Testis (tissue), 2 donors: ENCODE measurements at regions not wholly inside any gene's neighbourhood (a gene's known extent, or its start where the extent isn't known, plus 50 kb on each side); places are given as distances from the start of the nearest gene placed in this dataset.

Experiments
- POLR2A ChIP-seq: fragments of 450-650 bp; IDR thresholded peaks from one replicate; pipeline ENCODE4 v1.6.1; 2017; ENCODE audit warnings: antibody characterized with exemption, mild to moderate bottlenecking, moderate library complexity
- TF ChIP-seq, protein P1 (sequence below), 3 experiments: fragments of 450-650 bp in 2 of 3; fragments of 200-600 bp in 1 of 3; sonication (generic) in 1 of 3; IDR thresholded peaks; one replicate each; pipeline ENCODE4 v1.5.1; 2016 to 2019; ENCODE audit warnings: antibody characterized with exemption in 3 of 3, mild to moderate bottlenecking in 2 of 3, moderate library complexity in 1 of 3

DNA sequence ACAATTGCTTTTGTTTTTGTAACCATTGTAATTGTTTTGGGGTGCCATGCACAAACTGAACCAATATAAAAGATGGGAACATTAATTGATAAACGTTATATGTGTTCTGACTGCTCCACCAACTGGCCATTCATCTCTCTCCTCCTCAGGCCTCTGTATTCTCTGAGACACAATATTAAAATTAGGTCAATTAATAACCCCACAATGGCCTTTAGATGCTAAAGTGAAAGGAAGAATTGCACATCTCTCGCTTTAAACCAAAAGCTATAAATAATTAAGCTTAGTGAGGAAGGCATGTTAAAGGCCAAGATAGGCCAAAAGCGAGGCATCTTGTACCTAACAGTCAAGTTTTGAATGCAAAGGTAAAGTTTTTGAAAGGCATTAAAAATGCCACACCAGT lies 448.4 kb upstream of the ITGA1 start:
- TF ChIP-seq, protein P1, sequence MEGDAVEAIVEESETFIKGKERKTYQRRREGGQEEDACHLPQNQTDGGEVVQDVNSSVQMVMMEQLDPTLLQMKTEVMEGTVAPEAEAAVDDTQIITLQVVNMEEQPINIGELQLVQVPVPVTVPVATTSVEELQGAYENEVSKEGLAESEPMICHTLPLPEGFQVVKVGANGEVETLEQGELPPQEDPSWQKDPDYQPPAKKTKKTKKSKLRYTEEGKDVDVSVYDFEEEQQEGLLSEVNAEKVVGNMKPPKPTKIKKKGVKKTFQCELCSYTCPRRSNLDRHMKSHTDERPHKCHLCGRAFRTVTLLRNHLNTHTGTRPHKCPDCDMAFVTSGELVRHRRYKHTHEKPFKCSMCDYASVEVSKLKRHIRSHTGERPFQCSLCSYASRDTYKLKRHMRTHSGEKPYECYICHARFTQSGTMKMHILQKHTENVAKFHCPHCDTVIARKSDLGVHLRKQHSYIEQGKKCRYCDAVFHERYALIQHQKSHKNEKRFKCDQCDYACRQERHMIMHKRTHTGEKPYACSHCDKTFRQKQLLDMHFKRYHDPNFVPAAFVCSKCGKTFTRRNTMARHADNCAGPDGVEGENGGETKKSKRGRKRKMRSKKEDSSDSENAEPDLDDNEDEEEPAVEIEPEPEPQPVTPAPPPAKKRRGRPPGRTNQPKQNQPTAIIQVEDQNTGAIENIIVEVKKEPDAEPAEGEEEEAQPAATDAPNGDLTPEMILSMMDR (IDR thresholded peaks at IDR 0.05) = no peak
- TF ChIP-seq POLR2A = no peak
